ENCODE measurements at regions not wholly inside any gene's neighbourhood (a gene's known extent, or its start where the extent isn't known, plus 50 kb on each side); places are given as distances from the start of the nearest gene placed in this dataset.

DNA sequence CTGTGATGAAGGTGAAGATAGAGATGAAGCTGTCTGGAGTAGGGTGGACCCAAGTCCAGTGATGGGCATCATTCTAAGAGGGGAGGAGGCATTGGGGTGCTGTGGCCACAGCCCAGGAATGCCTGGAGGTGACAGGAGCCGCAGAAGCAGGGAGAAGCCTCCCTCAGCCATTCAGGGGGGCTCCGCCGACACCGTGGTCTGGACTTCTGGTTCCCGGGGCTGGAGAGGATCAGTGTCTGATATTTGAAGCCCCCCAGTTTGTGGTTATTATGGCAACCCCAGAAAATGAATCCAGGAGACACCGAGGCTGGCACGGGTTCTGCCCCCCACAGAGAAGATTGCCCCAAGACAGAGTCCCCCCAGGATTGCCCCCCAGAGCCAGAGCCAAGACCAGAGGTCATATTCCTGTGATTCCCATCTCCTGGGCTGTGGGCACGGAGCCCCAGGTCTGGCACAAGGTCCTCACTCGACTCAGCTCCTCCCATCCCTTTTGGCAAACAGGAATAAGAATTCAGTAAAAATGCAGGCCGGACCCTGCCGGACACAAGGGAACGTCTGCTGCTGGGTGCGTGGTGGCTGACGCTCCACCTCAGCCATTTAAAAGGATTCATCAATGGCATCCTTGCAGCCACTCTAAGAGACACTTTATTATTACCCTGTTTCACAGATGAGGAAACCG is 116.6 kb downstream of the CPZ start:
- Histone ChIP-seq H3K9me1 (replicated peaks; ENCODE audit: control insufficient read depth, extremely low read depth, insufficient read depth, low read length) (no peaks in the 10 kb centered on the region), H2AFZ (ENCODE audit: low read depth, low read length) (no peak overlapping the region), H3K4me3 (replicated peaks in 1 of 3; ENCODE audit: insufficient read depth in 1 of 3, low read depth in 1 of 3, low read length in 3 of 3) (no peak overlapping the region), H3K36me3 (ENCODE audit: control insufficient read depth in 2 of 2, extremely low read depth in 1 of 2, insufficient read depth in 2 of 2, low read length in 2 of 2) (no peaks in the 10 kb centered on the region), H4K20me1 (replicated peaks; ENCODE audit: control insufficient read depth, extremely low read depth, insufficient read depth, low read length) (no peaks in the 10 kb centered on the region), H3K9me3 (replicated peaks; ENCODE audit: control insufficient read depth, insufficient read depth, low read length) (no peaks in the 10 kb centered on the region), H3K4me2 (ENCODE audit: insufficient read depth, low read length) (no peak overlapping the region), H3K9ac (replicated peaks; ENCODE audit: extremely low read depth, insufficient read depth, low read length) (no peak overlapping the region), H3K27ac (ENCODE audit: insufficient read depth, low read depth, low read length) (no peak overlapping the region), H3K27me3 (ENCODE audit: control insufficient read depth in 2 of 2, insufficient read depth in 2 of 2, low read length in 2 of 2) (no peaks in the 10 kb centered on the region), H3K4me1 (ENCODE audit: control insufficient read depth, extremely low read depth, insufficient read depth, low read length) (no peaks in the 10 kb centered on the region), H3K79me2 (ENCODE audit: control insufficient read depth, insufficient read depth, low read length) (no peaks in the 10 kb centered on the region)
- DNase-seq (ENCODE audit: low read depth, low spot score) (no peak), FAIRE-seq (no peak)
- ChIA-PET POLR2A (no interaction called here), CTCF (no interaction called here)
- intact Hi-C loops (cut with micrococcal nuclease) (no loop called here), dilution Hi-C loops (cut with MboI; ENCODE audit: extremely low pct_ligation_motif_present, low sequenced_read_pairs) (no loop called here)
- TF ChIP-seq, protein P1, sequence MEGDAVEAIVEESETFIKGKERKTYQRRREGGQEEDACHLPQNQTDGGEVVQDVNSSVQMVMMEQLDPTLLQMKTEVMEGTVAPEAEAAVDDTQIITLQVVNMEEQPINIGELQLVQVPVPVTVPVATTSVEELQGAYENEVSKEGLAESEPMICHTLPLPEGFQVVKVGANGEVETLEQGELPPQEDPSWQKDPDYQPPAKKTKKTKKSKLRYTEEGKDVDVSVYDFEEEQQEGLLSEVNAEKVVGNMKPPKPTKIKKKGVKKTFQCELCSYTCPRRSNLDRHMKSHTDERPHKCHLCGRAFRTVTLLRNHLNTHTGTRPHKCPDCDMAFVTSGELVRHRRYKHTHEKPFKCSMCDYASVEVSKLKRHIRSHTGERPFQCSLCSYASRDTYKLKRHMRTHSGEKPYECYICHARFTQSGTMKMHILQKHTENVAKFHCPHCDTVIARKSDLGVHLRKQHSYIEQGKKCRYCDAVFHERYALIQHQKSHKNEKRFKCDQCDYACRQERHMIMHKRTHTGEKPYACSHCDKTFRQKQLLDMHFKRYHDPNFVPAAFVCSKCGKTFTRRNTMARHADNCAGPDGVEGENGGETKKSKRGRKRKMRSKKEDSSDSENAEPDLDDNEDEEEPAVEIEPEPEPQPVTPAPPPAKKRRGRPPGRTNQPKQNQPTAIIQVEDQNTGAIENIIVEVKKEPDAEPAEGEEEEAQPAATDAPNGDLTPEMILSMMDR (IDR thresholded peaks at IDR 0.05; ENCODE audit: extremely low read depth in 1 of 2, insufficient read depth in 1 of 2, low read depth in 1 of 2, low read length in 2 of 2): no peak
- no peak for TF ChIP-seq GATA2 (IDR thresholded peaks at IDR 0.05; ENCODE audit: insufficient read depth, insufficient read length, low read depth, low read length)
- TF ChIP-seq, protein P2, sequence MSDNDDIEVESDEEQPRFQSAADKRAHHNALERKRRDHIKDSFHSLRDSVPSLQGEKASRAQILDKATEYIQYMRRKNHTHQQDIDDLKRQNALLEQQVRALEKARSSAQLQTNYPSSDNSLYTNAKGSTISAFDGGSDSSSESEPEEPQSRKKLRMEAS (IDR thresholded peaks at IDR 0.05; ENCODE audit: insufficient read depth, insufficient read length): no peak
- TF ChIP-seq MYC (IDR thresholded peaks at IDR 0.05; ENCODE audit: low read depth, low read length): no peak
- no TSS peak for BruUV-seq (replicated peaks)

DNA sequence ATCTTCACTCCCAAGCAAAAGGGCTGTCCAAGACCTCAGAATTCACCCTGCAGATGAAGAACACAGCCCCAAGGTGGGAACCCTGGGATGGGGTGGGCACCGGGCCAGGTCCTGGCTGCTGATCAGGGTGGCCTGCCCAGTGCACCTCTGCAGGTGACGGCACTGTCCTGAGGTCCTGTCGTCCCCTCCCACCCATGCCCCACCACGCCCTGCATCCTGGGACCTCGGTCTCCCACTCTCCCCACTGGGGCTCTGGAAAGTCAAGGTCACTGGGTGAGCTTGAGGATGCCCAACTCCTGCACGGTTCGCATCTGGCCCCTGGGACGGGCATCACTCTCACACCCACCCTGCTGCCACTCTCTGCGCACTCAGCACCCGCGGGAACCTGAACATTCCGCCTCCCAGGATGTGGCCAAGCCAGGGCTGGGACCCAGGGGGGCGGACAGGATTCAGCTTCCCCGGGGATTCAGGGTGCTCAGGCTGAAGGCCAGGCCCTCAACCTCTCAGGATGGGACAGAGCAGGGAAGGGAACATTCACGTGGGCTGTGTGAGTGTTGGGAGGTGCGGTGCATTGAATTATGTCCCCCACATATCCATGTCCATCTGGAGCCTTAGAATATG is 115.9 kb downstream of the CPZ start:
- ChIA-PET CTCF (no interaction called here), POLR2A (no interaction called here)
- no peaks in the 10 kb centered on the region for H3K27me3 ChIP-seq (ENCODE audit: control insufficient read depth in 2 of 2, insufficient read depth in 2 of 2, low read length in 2 of 2)
- DNase-seq (ENCODE audit: low read depth, low spot score) (no peak), FAIRE-seq (no peak)
- H3K9ac ChIP-seq (replicated peaks; ENCODE audit: extremely low read depth, insufficient read depth, low read length): no peak overlapping the region
- no peaks in the 10 kb centered on the region for H3K36me3 ChIP-seq (ENCODE audit: control insufficient read depth in 2 of 2, extremely low read depth in 1 of 2, insufficient read depth in 2 of 2, low read length in 2 of 2)
- intact Hi-C loops (cut with micrococcal nuclease) (no loop called here), dilution Hi-C loops (cut with MboI; ENCODE audit: extremely low pct_ligation_motif_present, low sequenced_read_pairs) (no loop called here)
- no peak overlapping the region for H2AFZ ChIP-seq (ENCODE audit: low read depth, low read length)
- no peak overlapping the region for H3K27ac ChIP-seq (ENCODE audit: insufficient read depth, low read depth, low read length)
- no peaks in the 10 kb centered on the region for H3K79me2 ChIP-seq (ENCODE audit: control insufficient read depth, insufficient read depth, low read length)
- H3K4me2 ChIP-seq (ENCODE audit: insufficient read depth, low read length): no peak overlapping the region
- no peaks in the 10 kb centered on the region for H4K20me1 ChIP-seq (replicated peaks; ENCODE audit: control insufficient read depth, extremely low read depth, insufficient read depth, low read length)
- BruUV-seq (replicated peaks): no TSS peak
- no peaks in the 10 kb centered on the region for H3K9me1 ChIP-seq (replicated peaks; ENCODE audit: control insufficient read depth, extremely low read depth, insufficient read depth, low read length)
- no peaks in the 10 kb centered on the region for H3K9me3 ChIP-seq (replicated peaks; ENCODE audit: control insufficient read depth, insufficient read depth, low read length)
- TF ChIP-seq POLR2A (IDR thresholded peaks at IDR 0.05; ENCODE audit: low read depth, low read length): no peak
- TF ChIP-seq POLR2AphosphoS5 (IDR thresholded peaks at IDR 0.05; ENCODE audit: insufficient read depth, low read depth, low read length): no peak
- no peak for TF ChIP-seq GATA2 (IDR thresholded peaks at IDR 0.05; ENCODE audit: insufficient read depth, insufficient read length, low read depth, low read length)
- TF ChIP-seq JUN (IDR thresholded peaks at IDR 0.05; ENCODE audit: borderline replicate concordance, insufficient read depth, insufficient read length, low read depth): no peak
- TF ChIP-seq MYC (IDR thresholded peaks at IDR 0.05; ENCODE audit: low read depth, low read length): no peak
- no peak for TF ChIP-seq EZH2 (IDR thresholded peaks at IDR 0.05; ENCODE audit: borderline replicate concordance, low read depth, low read length, severe bottlenecking)
- TF ChIP-seq, protein P1 (IDR thresholded peaks at IDR 0.05; ENCODE audit: extremely low read depth in 1 of 2, insufficient read depth in 1 of 2, low read depth in 1 of 2, low read length in 2 of 2): no peak
- no peak for TF ChIP-seq FOS (IDR thresholded peaks at IDR 0.05; ENCODE audit: borderline replicate concordance, insufficient read depth, low read length)
- TF ChIP-seq, protein P2 (IDR thresholded peaks at IDR 0.05; ENCODE audit: insufficient read depth, insufficient read length): no peak
- no peak overlapping the region for H3K4me3 ChIP-seq (replicated peaks in 1 of 3; ENCODE audit: insufficient read depth in 1 of 3, low read depth in 1 of 3, low read length in 3 of 3)
- no peaks in the 10 kb centered on the region for H3K4me1 ChIP-seq (ENCODE audit: control insufficient read depth, extremely low read depth, insufficient read depth, low read length)
